ENCODE measurements at regions not wholly inside any gene's neighbourhood (a gene's known extent, or its start where the extent isn't known, plus 50 kb on each side); places are given as distances from the start of the nearest gene placed in this dataset.
"Not testable (repeated sequence)": the region's sequence is repeated elsewhere in the genome, so short reads cannot be mapped to it uniquely, and the experiment has no call there.

GRCh38 chr2:41038408-41038807, 586.5 kb upstream of the SLC8A1 start:
- H3K4me1 Mint-ChIP-seq (ENCODE audit: low read depth, unreplicated experiment) = peaks cover 33% of the 10 kb centered on the region
- H3K4me1 ChIP-seq = peaks cover 34% of the 10 kb centered on the region
- H3K9me3 ChIP-seq = no peaks in the 10 kb centered on the region; the same call in 1 of the 2 replicates
- DNase-seq = peak; percentile 18 to 38
- H3K36me3 Mint-ChIP-seq (ENCODE audit: insufficient read depth, unreplicated experiment) = peaks cover 6% of the 10 kb centered on the region
- H3K27me3 Mint-ChIP-seq (ENCODE audit: insufficient read depth, unreplicated experiment) = no peaks in the 10 kb centered on the region
- H3K36me3 ChIP-seq (ENCODE audit: control insufficient read depth, insufficient read depth, low read length) = no peaks in the 10 kb centered on the region
- ChIA-PET CTCF (no interaction called here), POLR2A (no interaction called here)
- H3K4me3 ChIP-seq (ENCODE audit: low read depth, low read length) = no peak overlapping the region
- H3K9me3 Mint-ChIP-seq (ENCODE audit: unreplicated experiment) = peaks cover 23% of the 10 kb centered on the region
- H3K27me3 ChIP-seq (replicated peaks; ENCODE audit: control insufficient read depth, insufficient read depth, low read length) = no peaks in the 10 kb centered on the region
- intact Hi-C loops (cut with micrococcal nuclease; ENCODE audit: unreplicated experiment) = loop anchor here (5.0 kb wide), 1 partner anchor 104 kb away; no protein-coding TSS in a partner anchor
- TF ChIP-seq CTCF (IDR thresholded peaks at IDR 0.05; ENCODE audit: insufficient read depth in 1 of 2, low read depth in 1 of 2, low read length in 1 of 2, severe bottlenecking in 1 of 2, unreplicated experiment in 1 of 2) = no peak
- H3K4me3 Mint-ChIP-seq (ENCODE audit: unreplicated experiment) = no peak overlapping the region
- peak overlapping the region; percentile 94 for H3K27ac Mint-ChIP-seq (ENCODE audit: unreplicated experiment)
- BruUV-seq (replicated peaks) = no TSS peak

GRCh38 chr2:41039750-41040149, 587.9 kb upstream of the SLC8A1 start:
- H3K27me3 ChIP-seq (replicated peaks; ENCODE audit: control insufficient read depth, insufficient read depth, low read length); H3K36me3 ChIP-seq (ENCODE audit: control insufficient read depth, insufficient read depth, low read length); H3K36me3 Mint-ChIP-seq (ENCODE audit: insufficient read depth, unreplicated experiment); H3K9me3 ChIP-seq; H3K4me3 ChIP-seq (ENCODE audit: low read depth, low read length); H3K27me3 Mint-ChIP-seq (ENCODE audit: insufficient read depth, unreplicated experiment); BruUV-seq (replicated peaks); CTCF ChIA-PET; POLR2A ChIA-PET: not testable (repeated sequence)
- intact Hi-C loops (cut with micrococcal nuclease; ENCODE audit: unreplicated experiment) = loop anchor here (5.0 kb wide), 1 partner anchor 103 kb away; no protein-coding TSS in a partner anchor
- H3K4me1 ChIP-seq = peaks cover 34% of the 10 kb centered on the region
- Mint-ChIP-seq H3K4me3 (ENCODE audit: unreplicated experiment) (peak overlapping the region; percentile 52), H3K27ac (ENCODE audit: unreplicated experiment) (peak overlapping the region; percentile 94), H3K4me1 (ENCODE audit: low read depth, unreplicated experiment) (peaks cover 33% of the 10 kb centered on the region), H3K9me3 (ENCODE audit: unreplicated experiment) (peaks cover 23% of the 10 kb centered on the region)
- peak; percentile 30 to 53 for DNase-seq

- intact Hi-C loops (cut with micrococcal nuclease; ENCODE audit: unreplicated experiment) = no loop called here
- no peak overlapping the region for H3K4me3 Mint-ChIP-seq (ENCODE audit: unreplicated experiment)
- Histone ChIP-seq H3K4me1 (peaks cover 34% of the 10 kb centered on the region), H3K4me3 (ENCODE audit: low read depth, low read length) (no peak overlapping the region), H3K9me3 (no peaks in the 10 kb centered on the region; the same call in 1 of the 2 replicates), H3K27me3 (replicated peaks; ENCODE audit: control insufficient read depth, insufficient read depth, low read length) (no peaks in the 10 kb centered on the region), H3K36me3 (ENCODE audit: control insufficient read depth, insufficient read depth, low read length) (no peaks in the 10 kb centered on the region)
- no peak for TF ChIP-seq CTCF (IDR thresholded peaks at IDR 0.05; ENCODE audit: insufficient read depth in 1 of 2, low read depth in 1 of 2, low read length in 1 of 2, severe bottlenecking in 1 of 2, unreplicated experiment in 1 of 2)
- BruUV-seq (replicated peaks) = no TSS peak
- no peak overlapping the region for H3K27ac Mint-ChIP-seq (ENCODE audit: unreplicated experiment)
- H3K27me3 Mint-ChIP-seq (ENCODE audit: insufficient read depth, unreplicated experiment) = no peaks in the 10 kb centered on the region
- H3K4me1 Mint-ChIP-seq (ENCODE audit: low read depth, unreplicated experiment) = peaks cover 33% of the 10 kb centered on the region
- peaks cover 6% of the 10 kb centered on the region for H3K36me3 Mint-ChIP-seq (ENCODE audit: insufficient read depth, unreplicated experiment)
- POLR2A ChIA-PET = no interaction called here
- DNase-seq = no peak
- CTCF ChIA-PET = no interaction called here
- H3K9me3 Mint-ChIP-seq (ENCODE audit: unreplicated experiment) = peaks cover 23% of the 10 kb centered on the region
These were observed 589.1 kb upstream of the SLC8A1 start for GRCh38 chr2:41040782-41041520.
